Urinary bladder (tissue), 3 donors: ENCODE measurements at regions not wholly inside any gene's neighbourhood (a gene's known extent, or its start where the extent isn't known, plus 50 kb on each side); places are given as distances from the start of the nearest gene placed in this dataset.

Source experiments
- DNase-seq: peaks from one replicate; pipeline ENCODE4 v3.0.0-alpha.2; 2015; ENCODE audit errors: extremely low spot score
- H3K27ac ChIP-seq: one replicate; pipeline ENCODE4 v1.5.1; 2013; ENCODE audit warnings: low read depth, mild to moderate bottlenecking, moderate library complexity
- H3K36me3 ChIP-seq: one replicate; pipeline ENCODE4 v1.6.1; 2013; ENCODE audit warnings: mild to moderate bottlenecking, moderate library complexity; ENCODE audit not compliant: insufficient read depth
- H3K4me1 ChIP-seq: one replicate; pipeline ENCODE4 v1.6.1; 2013; ENCODE audit warnings: mild to moderate bottlenecking, moderate library complexity; ENCODE audit not compliant: insufficient read depth
- H3K4me3 ChIP-seq: one replicate; pipeline ENCODE4 v1.5.1; 2013; ENCODE audit warnings: low read depth, low read length
- WGBS: extraction: QIAGEN DNeasy Blood & Tissue Kit; methylation state at CpG from one replicate; pipeline ENCODE4 v1.1.7; 2013; 5-methylcytosine and 5-hydroxymethylcytosine counted together
- donor health status: healthy with polysubstance abuse.
- donor health status: healthy.

- Histone ChIP-seq H3K27ac (no peak overlapping the region), H3K4me3 (no peak overlapping the region), H3K4me1 (no peaks in the 10 kb centered on the region), H3K36me3 (no peaks in the 10 kb centered on the region)
- no peak for DNase-seq
- 88% methylated on average over 5 of the region's 5 CpGs for WGBS
Observed at GRCh38 chr17:52384695-52385094, 226.2 kb upstream of the CA10 start.

GRCh38 chr17:52383493-52384100 lies 225.1 kb upstream of the CA10 start:
- no peak for DNase-seq
- H3K36me3 ChIP-seq, result no peaks in the 10 kb centered on the region
- no peaks in the 10 kb centered on the region for H3K4me1 ChIP-seq
- WGBS, result 67% methylated on average over 4 of the region's 4 CpGs
- no peak overlapping the region for H3K4me3 ChIP-seq
- H3K27ac ChIP-seq, result no peak overlapping the region

GRCh38 chr17:52378860-52379259 lies 220.3 kb upstream of the CA10 start:
- Histone ChIP-seq H3K4me3 (no peak overlapping the region), H3K4me1 (no peaks in the 10 kb centered on the region), H3K36me3 (no peaks in the 10 kb centered on the region), H3K27ac (no peak overlapping the region)
- no peak for DNase-seq
- WGBS, result 82% methylated on average over 3 of the region's 3 CpGs

- no peak overlapping the region for H3K4me3 ChIP-seq
- WGBS, result 90% methylated on average over 3 of the region's 3 CpGs
- DNase-seq, result no peak
- H3K4me1 ChIP-seq, result no peaks in the 10 kb centered on the region
- H3K36me3 ChIP-seq, result no peaks in the 10 kb centered on the region
- no peak overlapping the region for H3K27ac ChIP-seq
Observed at GRCh38 chr17:52376137-52376536, 217.6 kb upstream of the CA10 start.

- no peaks in the 10 kb centered on the region for H3K4me1 ChIP-seq
- H3K36me3 ChIP-seq, result no peaks in the 10 kb centered on the region
- 91% methylated on average over 7 of the region's 7 CpGs for WGBS
- no peak overlapping the region for H3K27ac ChIP-seq
- DNase-seq, result no peak
- H3K4me3 ChIP-seq, result no peak overlapping the region
Observed at GRCh38 chr17:52368886-52369285, 210.4 kb upstream of the CA10 start.

- DNase-seq, result no peak
- 92% methylated on average over 2 of the region's 2 CpGs for WGBS
- H3K36me3 ChIP-seq, result no peaks in the 10 kb centered on the region
- H3K4me3 ChIP-seq, result no peak overlapping the region
- H3K27ac ChIP-seq, result no peak overlapping the region
- no peaks in the 10 kb centered on the region for H3K4me1 ChIP-seq
Observed at GRCh38 chr17:52357854-52358253, 199.3 kb upstream of the CA10 start.

GRCh38 chr17:52336796-52337195 lies 178.3 kb upstream of the CA10 start:
- Histone ChIP-seq H3K27ac (no peak overlapping the region), H3K36me3 (no peaks in the 10 kb centered on the region), H3K4me1 (no peaks in the 10 kb centered on the region), H3K4me3 (no peak overlapping the region)
- WGBS, result 62% methylated on average over 4 of the region's 4 CpGs
- DNase-seq, result no peak

- H3K4me1 ChIP-seq, result no peaks in the 10 kb centered on the region
- H3K27ac ChIP-seq, result no peak overlapping the region
- H3K4me3 ChIP-seq, result no peak overlapping the region
- no peak for DNase-seq
- WGBS, result 69% methylated on average over 1 of the region's 1 CpG
- H3K36me3 ChIP-seq, result no peaks in the 10 kb centered on the region
Observed at GRCh38 chr17:52306314-52306713, 147.8 kb upstream of the CA10 start.

- H3K4me1 ChIP-seq, result no peaks in the 10 kb centered on the region
- H3K4me3 ChIP-seq, result no peak overlapping the region
- H3K27ac ChIP-seq, result no peak overlapping the region
- 82% methylated on average over 3 of the region's 3 CpGs for WGBS
- H3K36me3 ChIP-seq, result no peaks in the 10 kb centered on the region
- DNase-seq, result no peak
Observed at GRCh38 chr17:52298881-52299280, 140.4 kb upstream of the CA10 start.

- DNase-seq, result no peak
- whole genome bisulfite sequencing, result 73% methylated on average over 10 of the region's 10 CpGs
- no peaks in the 10 kb centered on the region for H3K4me1 ChIP-seq
- no peak overlapping the region for H3K27ac ChIP-seq
- H3K4me3 ChIP-seq, result no peak overlapping the region
- H3K36me3 ChIP-seq, result no peaks in the 10 kb centered on the region
Observed at GRCh38 chr17:52297230-52298010, 138.9 kb upstream of the CA10 start.

GRCh38 chr17:52294301-52294700 lies 135.8 kb upstream of the CA10 start:
- WGBS, result 92% methylated on average over 1 of the region's 1 CpG

GRCh38 chr17:52287611-52288010 lies 129.1 kb upstream of the CA10 start:
- DNase-seq, result no peak
- H3K4me1 ChIP-seq, result no peaks in the 10 kb centered on the region
- 84% methylated on average over 2 of the region's 2 CpGs for WGBS
- H3K36me3 ChIP-seq, result no peaks in the 10 kb centered on the region
- no peak overlapping the region for H3K27ac ChIP-seq
- no peak overlapping the region for H3K4me3 ChIP-seq

More at GRCh38 chr17:52294301-52294700, 135.8 kb upstream of the CA10 start:
- Histone ChIP-seq H3K4me3 (no peak overlapping the region), H3K4me1 (no peaks in the 10 kb centered on the region), H3K36me3 (no peaks in the 10 kb centered on the region), H3K27ac (no peak overlapping the region)
- DNase-seq, result no peak

- no peak overlapping the region for H3K27ac ChIP-seq
- DNase-seq, result no peak
- no peaks in the 10 kb centered on the region for H3K4me1 ChIP-seq
- 84% methylated on average over 2 of the region's 2 CpGs for WGBS
- no peaks in the 10 kb centered on the region for H3K36me3 ChIP-seq
- no peak overlapping the region for H3K4me3 ChIP-seq
Observed at GRCh38 chr17:52283872-52284271, 125.4 kb upstream of the CA10 start.

- WGBS, result 91% methylated on average over 4 of the region's 4 CpGs
- Histone ChIP-seq H3K36me3 (no peaks in the 10 kb centered on the region), H3K4me1 (no peaks in the 10 kb centered on the region), H3K4me3 (no peak overlapping the region), H3K27ac (no peak overlapping the region)
- no peak for DNase-seq
Observed at GRCh38 chr17:52276381-52277008, 118.0 kb upstream of the CA10 start.
